Glutamatergic neuron (in vitro differentiated cells): ENCODE measurements at regions not wholly inside any gene's neighbourhood (a gene's known extent, or its start where the extent isn't known, plus 50 kb on each side); places are given as distances from the start of the nearest gene placed in this dataset.

Source experiments
- DNase-seq: peaks from one replicate; pipeline ENCODE4 v3.0.0; 2022
- H3K27ac Mint-ChIP-seq: one replicate; pipeline ENCODE4 v1.8.0; 2020; ENCODE audit warnings: mild to moderate bottlenecking, mixed read lengths, inconsistent platforms; ENCODE audit not compliant: unreplicated experiment
- H3K27me3 Mint-ChIP-seq: one replicate; pipeline ENCODE4 v1.8.0; 2020; ENCODE audit warnings: mild to moderate bottlenecking, moderate library complexity, mixed read lengths, inconsistent platforms; ENCODE audit not compliant: unreplicated experiment
- H3K36me3 Mint-ChIP-seq: one replicate; pipeline ENCODE4 v1.8.0; 2020; ENCODE audit warnings: mild to moderate bottlenecking, mixed read lengths, inconsistent platforms; ENCODE audit not compliant: unreplicated experiment
- H3K4me1 Mint-ChIP-seq: one replicate; pipeline ENCODE4 v1.8.0; 2020; ENCODE audit warnings: mild to moderate bottlenecking, low read depth, mixed read lengths, inconsistent platforms; ENCODE audit not compliant: unreplicated experiment
- H3K4me3 Mint-ChIP-seq: one replicate; pipeline ENCODE4 v1.8.0; 2020; ENCODE audit warnings: mild to moderate bottlenecking, mixed read lengths, inconsistent platforms; ENCODE audit not compliant: unreplicated experiment
- H3K9me3 Mint-ChIP-seq: one replicate; pipeline ENCODE4 v1.8.0; 2020; ENCODE audit warnings: mild to moderate bottlenecking, moderate library complexity, mixed read lengths, inconsistent platforms; ENCODE audit not compliant: unreplicated experiment
- CTCF ChIP-seq: fragments of 200-600 bp; sonication (generic); IDR thresholded peaks from one replicate; pipeline ENCODE4 v1.5.0; 2021; ENCODE audit not compliant: partially characterized antibody, unreplicated experiment

GRCh38 chr3:147191795-147192385, 214.5 kb downstream of the ZIC4 start:
- H3K4me3 Mint-ChIP-seq: no peak overlapping the region
- no peaks in the 10 kb centered on the region for H3K9me3 Mint-ChIP-seq
- H3K4me1 Mint-ChIP-seq: no peaks in the 10 kb centered on the region
- no peak overlapping the region for H3K27ac Mint-ChIP-seq
- peaks cover 5% of the 10 kb centered on the region for H3K36me3 Mint-ChIP-seq
- DNase-seq: peak; percentile 17
- peak; percentile 87 for TF ChIP-seq CTCF
- no peaks in the 10 kb centered on the region for H3K27me3 Mint-ChIP-seq

GRCh38 chr3:147189016-147189415, 217.3 kb downstream of the ZIC4 start:
- H3K36me3 Mint-ChIP-seq: peaks cover 5% of the 10 kb centered on the region
- TF ChIP-seq CTCF: no peak
- H3K27me3 Mint-ChIP-seq: no peaks in the 10 kb centered on the region
- no peak overlapping the region for H3K27ac Mint-ChIP-seq
- no peaks in the 10 kb centered on the region for H3K4me1 Mint-ChIP-seq
- no peak for DNase-seq
- no peaks in the 10 kb centered on the region for H3K9me3 Mint-ChIP-seq
- H3K4me3 Mint-ChIP-seq: no peak overlapping the region

GRCh38 chr3:147187687-147188086, 218.7 kb downstream of the ZIC4 start:
- H3K36me3 Mint-ChIP-seq: peaks cover 5% of the 10 kb centered on the region
- no peak for DNase-seq
- H3K4me1 Mint-ChIP-seq: no peaks in the 10 kb centered on the region
- no peak overlapping the region for H3K4me3 Mint-ChIP-seq
- H3K9me3 Mint-ChIP-seq: no peaks in the 10 kb centered on the region
- TF ChIP-seq CTCF: no peak
- no peak overlapping the region for H3K27ac Mint-ChIP-seq
- H3K27me3 Mint-ChIP-seq: no peaks in the 10 kb centered on the region

- no peak for DNase-seq
- Mint-ChIP-seq H3K36me3 (peaks cover 5% of the 10 kb centered on the region), H3K4me3 (no peak overlapping the region), H3K27ac (no peak overlapping the region), H3K4me1 (no peaks in the 10 kb centered on the region), H3K9me3 (no peaks in the 10 kb centered on the region), H3K27me3 (no peaks in the 10 kb centered on the region)
- TF ChIP-seq CTCF: no peak
Measured at GRCh38 chr3:147185781-147186180, 220.6 kb downstream of the ZIC4 start.

- H3K4me3 Mint-ChIP-seq: no peak overlapping the region
- no peaks in the 10 kb centered on the region for H3K27me3 Mint-ChIP-seq
- H3K4me1 Mint-ChIP-seq: peaks cover 3% of the 10 kb centered on the region
- no peak for DNase-seq
- no peaks in the 10 kb centered on the region for H3K36me3 Mint-ChIP-seq
- no peaks in the 10 kb centered on the region for H3K9me3 Mint-ChIP-seq
- no peak for TF ChIP-seq CTCF
- no peak overlapping the region for H3K27ac Mint-ChIP-seq
Measured at GRCh38 chr3:147184794-147185193, 221.5 kb downstream of the ZIC4 start.
